Tongue (tissue), 1 donor: ENCODE measurements at regions not wholly inside any gene's neighbourhood (a gene's known extent, or its start where the extent isn't known, plus 50 kb on each side); places are given as distances from the start of the nearest gene placed in this dataset.

Source experiments
- DNase-seq: peaks from one replicate; pipeline ENCODE4 v3.0.0-alpha.2; 2015

DNA sequence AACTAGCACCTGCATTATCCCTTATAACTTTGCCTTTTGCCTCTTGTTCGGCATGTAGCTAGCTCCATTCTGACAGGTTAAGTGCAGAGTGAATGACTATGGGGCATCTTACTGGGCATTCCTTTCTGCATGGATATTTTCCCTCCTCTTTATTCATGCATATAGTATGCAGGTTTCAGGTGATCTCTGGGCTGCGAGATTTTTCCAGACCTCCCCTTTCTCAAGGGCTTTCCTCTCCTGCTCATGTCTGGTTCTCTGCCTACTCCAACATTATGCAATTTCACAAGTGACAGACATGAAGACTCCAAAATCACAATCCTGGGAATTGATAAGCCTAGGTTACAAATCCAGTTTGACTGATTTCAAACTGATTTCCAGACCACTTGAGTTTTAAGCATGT is 503.8 kb downstream of the NXPH1 start:
- DNase-seq = no peak

- peak; percentile 87 for DNase-seq
Observed at GRCh38 chr7:8938044-8938805, 504.8 kb downstream of the NXPH1 start.

GRCh38 chr7:8939446-8939845 is 506.0 kb downstream of the NXPH1 start:
- DNase-seq = no peak

GRCh38 chr7:8963722-8964121 is 530.3 kb downstream of the NXPH1 start:
- DNase-seq = no peak

DNA sequence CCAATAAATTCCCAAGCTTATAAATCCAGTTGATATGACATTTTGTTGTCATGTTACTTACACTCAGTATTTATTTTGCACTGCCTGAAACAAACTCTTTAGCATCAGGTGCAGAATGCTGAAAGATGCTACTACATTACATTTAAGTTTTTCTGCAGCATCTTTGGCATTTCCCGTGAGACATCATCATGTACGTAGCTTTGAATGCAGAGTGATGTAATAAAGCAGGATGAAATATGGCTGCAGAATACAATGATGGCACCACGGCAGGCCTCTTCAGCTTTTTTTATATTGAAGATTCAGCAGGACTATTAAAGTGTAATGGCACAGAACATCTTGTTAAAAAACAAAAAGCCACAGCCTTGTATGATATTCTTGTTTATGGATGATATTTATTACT is 531.8 kb downstream of the NXPH1 start:
- DNase-seq = no peak

DNA sequence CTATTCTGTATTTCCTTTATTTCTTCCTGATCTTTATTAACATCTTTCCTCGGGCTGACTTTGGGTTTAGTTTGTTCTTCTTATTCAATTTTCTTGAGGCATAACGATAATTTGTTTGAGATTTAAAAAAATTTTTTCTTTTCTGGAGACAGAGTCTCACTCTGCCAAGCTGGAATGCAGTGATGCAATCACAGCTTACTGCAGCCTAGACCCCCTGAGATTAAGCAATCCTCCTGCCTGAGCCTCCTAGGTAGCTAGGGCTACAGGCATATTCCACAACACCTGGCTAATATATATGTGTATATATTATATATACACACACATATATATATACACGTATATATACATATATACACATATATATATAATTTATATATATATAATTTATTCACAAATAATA is 540.2 kb downstream of the NXPH1 start:
- DNase-seq = no peak

DNA sequence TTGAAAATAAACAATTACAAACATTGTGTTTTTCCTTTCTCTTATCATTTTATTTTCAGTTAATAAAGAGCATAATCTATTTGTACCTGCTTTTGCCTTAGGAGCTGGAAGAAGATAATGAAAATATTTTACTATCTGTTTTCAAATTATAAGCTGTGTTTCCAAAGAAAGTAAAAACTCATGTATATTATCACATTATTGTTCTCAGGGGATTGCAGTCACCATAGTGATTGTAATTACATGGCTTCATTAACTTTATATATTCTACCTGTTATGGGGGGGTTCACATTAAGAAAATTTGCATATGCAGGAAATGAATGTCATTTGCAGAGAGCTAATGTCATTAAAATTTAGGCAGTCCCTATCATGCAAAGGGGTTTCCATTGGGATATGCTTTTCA is 542.3 kb downstream of the NXPH1 start:
- no peak for DNase-seq

GRCh38 chr7:8982338-8982992 is 549.1 kb downstream of the NXPH1 start:
- DNase-seq = no peak

- DNase-seq = no peak
Observed at GRCh38 chr7:8985255-8985654, 551.8 kb downstream of the NXPH1 start.

- DNase-seq = no peak
Observed at GRCh38 chr7:8988267-8988666, 554.9 kb downstream of the NXPH1 start.

DNA sequence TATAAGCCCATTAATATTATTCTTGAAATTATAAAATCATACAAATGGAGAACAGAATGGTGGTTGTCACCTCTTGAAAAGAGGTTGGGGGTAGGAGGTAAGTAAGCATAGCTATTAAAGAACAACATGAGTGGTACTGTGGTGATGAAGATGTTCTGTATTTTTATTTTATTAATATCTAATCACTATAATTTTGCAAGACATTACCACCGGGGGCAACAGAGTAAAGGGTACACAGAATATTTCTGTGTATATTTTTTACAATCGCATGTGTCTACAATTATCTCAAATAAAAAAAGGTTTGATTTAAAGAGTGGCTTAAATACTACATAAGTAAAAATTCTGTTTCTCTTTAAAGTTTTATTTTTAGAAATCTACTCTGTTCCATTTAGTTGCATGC is 557.8 kb downstream of the NXPH1 start:
- DNase-seq = no peak

GRCh38 chr7:8998762-8999161 is 565.4 kb downstream of the NXPH1 start:
- DNase-seq = no peak

DNA sequence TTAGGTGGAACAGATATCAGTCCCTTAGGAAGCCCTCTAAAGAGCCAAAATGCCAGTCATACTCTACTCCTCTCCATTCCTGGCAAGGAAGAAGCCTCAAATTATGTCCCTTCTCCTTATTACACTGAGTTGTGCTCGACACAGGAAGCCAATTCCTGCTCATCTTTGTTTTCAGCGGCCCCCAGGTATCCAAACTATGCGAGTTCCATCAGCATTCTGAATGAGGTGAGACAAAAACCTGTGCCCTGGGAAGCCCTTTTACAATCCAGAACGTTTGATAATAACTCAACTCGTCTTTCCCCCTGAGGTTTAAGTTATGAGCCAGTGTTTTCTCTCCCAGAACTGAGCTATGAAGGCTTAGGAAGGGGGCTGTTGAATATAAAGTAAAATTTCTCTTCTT is 580.5 kb downstream of the NXPH1 start:
- DNase-seq = no peak

GRCh38 chr7:9017286-9017685 is 583.9 kb downstream of the NXPH1 start:
- DNase-seq = no peak

DNA sequence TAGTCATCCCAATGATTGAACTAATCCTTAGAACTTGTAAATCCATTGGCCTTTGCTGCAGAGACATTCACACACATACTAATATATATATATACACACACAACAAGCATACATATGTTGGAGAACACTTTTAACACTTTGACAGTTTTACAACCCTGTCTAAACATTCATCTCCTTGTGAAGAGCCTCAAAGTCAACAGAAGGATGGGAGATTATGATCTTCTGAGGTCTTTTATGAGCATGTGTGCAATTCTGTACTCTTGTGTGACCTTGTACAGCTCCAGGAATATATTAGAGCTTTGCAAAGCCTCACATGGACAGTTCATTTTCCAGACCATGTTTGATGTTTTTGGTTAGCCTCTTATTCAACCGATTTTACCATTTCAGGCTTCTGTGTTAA is 589.0 kb downstream of the NXPH1 start:
- no peak for DNase-seq

- DNase-seq = no peak
Observed at GRCh38 chr7:9023675-9024294, 590.4 kb downstream of the NXPH1 start.

DNA sequence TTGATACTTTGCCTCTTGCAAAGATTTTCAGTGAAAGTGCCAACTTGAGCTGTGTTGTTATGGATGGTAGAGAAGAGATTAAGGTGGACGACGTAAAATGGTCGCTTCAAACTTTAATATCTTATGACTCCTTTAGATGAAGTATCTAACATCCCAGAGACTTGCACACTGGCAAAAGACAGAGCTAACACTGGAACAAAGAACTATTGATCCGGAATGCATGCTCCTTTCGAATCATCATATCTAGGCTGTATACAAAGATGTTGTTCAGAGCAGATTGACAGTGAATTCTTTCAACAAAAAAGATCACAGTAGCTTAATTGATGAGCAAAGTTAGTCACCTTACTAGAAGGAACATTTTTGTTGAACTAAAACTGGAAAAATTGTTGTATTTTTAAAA is 592.7 kb downstream of the NXPH1 start:
- no peak for DNase-seq

GRCh38 chr7:9028012-9028411 is 594.6 kb downstream of the NXPH1 start:
- DNase-seq = no peak

DNA sequence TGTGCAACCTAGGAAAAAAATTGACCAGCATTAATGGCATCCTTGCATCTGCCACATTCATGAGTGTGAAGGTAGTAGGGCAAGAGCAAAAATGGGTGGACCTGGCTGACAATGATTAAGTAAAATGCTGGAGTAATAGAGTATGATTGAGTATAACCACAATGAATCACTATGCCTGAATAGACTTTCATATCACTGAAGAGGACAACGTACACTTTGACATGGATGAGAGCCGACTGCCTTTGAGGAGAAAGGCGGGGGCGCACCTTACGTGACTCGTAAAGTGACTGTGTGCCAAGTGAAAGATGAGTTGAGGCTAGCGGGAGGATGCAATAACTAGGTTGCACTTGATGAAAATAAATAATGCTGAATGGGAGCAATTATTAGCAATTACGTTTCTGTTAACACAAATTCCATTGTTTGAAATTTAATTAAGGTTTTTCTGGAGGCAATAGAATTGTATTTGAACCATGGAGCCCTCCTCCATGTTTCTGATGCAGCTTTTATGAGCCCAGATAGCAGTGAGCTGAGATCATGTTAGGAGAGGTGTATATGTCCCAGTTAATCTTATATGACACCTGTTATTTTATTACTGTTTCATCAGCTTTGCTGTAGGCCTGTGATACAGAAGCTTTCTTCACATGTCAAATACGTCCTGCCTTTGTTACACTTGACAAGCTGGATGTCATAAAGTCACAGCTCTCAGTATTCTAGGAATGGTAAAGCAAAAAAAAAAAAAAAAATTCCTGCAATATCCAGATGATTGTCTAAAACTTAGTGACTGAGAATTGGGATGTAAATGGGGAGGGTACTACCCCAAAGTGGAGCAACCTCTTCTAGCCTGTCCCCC is 596.5 kb downstream of the NXPH1 start:
- DNase-seq = no peak

- DNase-seq = no peak
Observed at GRCh38 chr7:9030976-9031375, 597.6 kb downstream of the NXPH1 start.

- no peak for DNase-seq
Observed at GRCh38 chr7:9031386-9031785, 598.0 kb downstream of the NXPH1 start.

DNA sequence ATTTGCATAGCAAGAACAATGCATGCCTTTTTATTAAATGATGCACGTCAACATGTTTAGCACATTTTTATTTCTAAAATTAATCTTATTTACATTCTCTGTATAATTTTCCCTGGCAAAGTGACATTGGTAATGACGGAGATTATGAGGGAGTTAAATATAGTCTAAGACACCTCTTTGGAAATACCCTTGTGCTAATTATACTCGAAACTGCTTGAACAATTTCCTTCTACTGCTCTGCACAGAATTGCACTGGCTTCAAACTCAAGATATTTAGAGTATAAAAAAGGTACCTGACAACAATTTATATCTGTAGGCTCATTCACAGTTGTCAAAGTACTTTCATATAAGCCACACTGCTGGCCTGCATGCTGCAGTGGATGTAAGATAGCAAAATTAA is 602.7 kb downstream of the NXPH1 start:
- DNase-seq = no peak
